Right cardiac atrium (tissue), 5 donors: ENCODE measurements at regions not wholly inside any gene's neighbourhood (a gene's known extent, or its start where the extent isn't known, plus 50 kb on each side); places are given as distances from the start of the nearest gene placed in this dataset.

Experiments
- ATAC-seq, 2 donors: fragments of 200-7000 bp; cut with Tn5 transposase; one replicate each; pipeline versions ENCODE4 v1.8.0 to v1.9.1; 2020; ENCODE audit warnings: moderate library complexity in 2 of 2, mild to moderate bottlenecking in 1 of 2
- DNase-seq, 3 donors: peaks; one replicate each; pipeline ENCODE4 v3.0.0-alpha.2; 2020
- H3K27ac ChIP-seq: one replicate; pipeline ENCODE4 v1.5.1; 2013; ENCODE audit warnings: mild to moderate bottlenecking, low read length, control low read depth, moderate library complexity
- H3K27me3 ChIP-seq: one replicate; pipeline ENCODE4 v1.6.1; 2013; ENCODE audit not compliant: control insufficient read depth, insufficient read depth
- H3K4me1 ChIP-seq: one replicate; pipeline ENCODE4 v1.6.1; 2013; ENCODE audit warnings: low read length; ENCODE audit not compliant: control insufficient read depth, insufficient read depth
- H3K4me3 ChIP-seq: one replicate; pipeline ENCODE4 v1.5.1; 2013; ENCODE audit warnings: low read length, control low read depth
- H3K9me3 ChIP-seq: one replicate; pipeline ENCODE4 v1.6.1; 2013; ENCODE audit warnings: low read length; ENCODE audit not compliant: control insufficient read depth
- WGBS: extraction: QIAGEN DNeasy Blood & Tissue Kit; methylation state at CpG from one replicate; pipeline ENCODE4 v1.1.7; 2013; 5-methylcytosine and 5-hydroxymethylcytosine counted together
- intact Hi-C, 4 donors: fragments of 100-400 bp; cut with DNase I; formaldehyde crosslinking; loops; one replicate each; pipeline versions ENCODE4 v1.11.0 to v1.14.0; 2022 to 2023
- donor health status: healthy with polysubstance abuse.
- donor health status: DM: no; HTN: yes; CAD: no.
- donor health status: DM: no; HTN: no; CAD: no.
- donor health status: DM: no; HTN: yes; CAD: no; lungs with severe emphysema.
- donor health status: DM: yes; HTN: yes; CAD: no.

- Histone ChIP-seq H3K4me3 (no peak overlapping the region), H3K4me1 (no peaks in the 10 kb centered on the region), H3K27me3 (no peaks in the 10 kb centered on the region), H3K27ac (no peak overlapping the region), H3K9me3 (no peaks in the 10 kb centered on the region)
- DNase-seq, result no peak
- 56% methylated on average over 2 of the region's 2 CpGs for WGBS
- intact Hi-C loops, result no loop called here
- ATAC-seq, result no peak
Observed at GRCh38 chr16:52099382-52099781, 447.6 kb downstream of the TOX3 start.

DNA sequence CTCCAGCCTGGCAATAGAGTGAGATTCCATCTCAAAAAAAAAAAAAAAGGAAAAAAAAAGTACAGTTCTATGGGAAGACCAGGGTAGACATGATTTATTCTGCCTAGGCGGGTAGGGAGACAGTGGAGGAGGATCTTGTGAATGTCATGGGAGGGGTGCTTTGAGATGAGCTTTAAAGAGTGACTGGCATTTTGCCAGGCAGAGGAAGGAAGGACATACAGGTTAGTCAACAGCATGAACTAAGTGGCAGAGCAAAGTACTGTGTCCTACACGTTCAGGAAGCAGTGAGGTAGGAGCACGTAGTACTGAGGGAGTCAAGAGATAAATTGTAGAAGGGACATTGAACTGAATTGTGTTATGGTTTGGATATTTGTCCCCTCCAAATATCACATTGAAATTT is 451.5 kb downstream of the TOX3 start:
- no peak for ATAC-seq
- Histone ChIP-seq H3K4me3 (no peak overlapping the region), H3K9me3 (no peaks in the 10 kb centered on the region), H3K27me3 (no peaks in the 10 kb centered on the region), H3K4me1 (no peaks in the 10 kb centered on the region), H3K27ac (no peak overlapping the region)
- DNase-seq, result no peak
- WGBS, result 65% methylated on average over 3 of the region's 3 CpGs
- intact Hi-C loops, result no loop called here

- Histone ChIP-seq H3K4me1 (no peaks in the 10 kb centered on the region), H3K4me3 (no peak overlapping the region), H3K27ac (no peak overlapping the region), H3K9me3 (no peaks in the 10 kb centered on the region), H3K27me3 (no peaks in the 10 kb centered on the region)
- ATAC-seq (no peak), DNase-seq (no peak)
- intact Hi-C loops, result no loop called here
- WGBS, result 78% methylated on average over 3 of the region's 3 CpGs
Observed at GRCh38 chr16:52092126-52092525, 454.8 kb downstream of the TOX3 start.

- DNase-seq (no peak), ATAC-seq (no peak)
- no peaks in the 10 kb centered on the region for H3K27me3 ChIP-seq
- no peaks in the 10 kb centered on the region for H3K4me1 ChIP-seq
- no peaks in the 10 kb centered on the region for H3K9me3 ChIP-seq
- H3K27ac ChIP-seq, result no peak overlapping the region
- intact Hi-C loops, result no loop called here
- H3K4me3 ChIP-seq, result no peak overlapping the region
Observed at GRCh38 chr16:52090080-52090479, 456.9 kb downstream of the TOX3 start.

GRCh38 chr16:52089476-52089875 is 457.5 kb downstream of the TOX3 start:
- intact Hi-C loops, result no loop called here
- no peaks in the 10 kb centered on the region for H3K27me3 ChIP-seq
- WGBS, result 81% methylated on average over 1 of the region's 1 CpG
- H3K9me3 ChIP-seq, result no peaks in the 10 kb centered on the region
- no peak overlapping the region for H3K27ac ChIP-seq
- ATAC-seq (no peak), DNase-seq (no peak)
- H3K4me3 ChIP-seq, result no peak overlapping the region
- no peaks in the 10 kb centered on the region for H3K4me1 ChIP-seq

DNA sequence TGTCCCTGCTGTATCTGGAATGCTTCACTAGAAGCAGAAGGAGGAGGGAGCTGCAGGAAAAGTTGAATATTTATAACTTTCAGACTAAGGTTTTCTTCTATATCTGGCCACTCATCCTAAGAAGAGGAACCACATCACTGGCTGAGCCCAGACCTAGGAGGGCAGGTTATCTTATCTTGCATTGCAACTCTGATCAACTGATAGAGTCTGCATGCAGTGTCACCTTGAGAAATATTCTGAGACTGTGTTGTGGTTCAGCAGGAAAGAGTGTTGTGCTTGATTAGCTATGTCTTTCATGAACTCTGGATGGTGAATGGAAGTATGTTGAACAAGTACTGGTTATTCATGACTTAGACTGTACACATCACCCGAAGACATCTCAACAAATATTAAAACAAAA is 460.0 kb downstream of the TOX3 start:
- ATAC-seq, result no peak
- DNase-seq, result no peak
- no peak overlapping the region for H3K27ac ChIP-seq
- no peaks in the 10 kb centered on the region for H3K4me1 ChIP-seq
- H3K4me3 ChIP-seq, result no peak overlapping the region
- H3K9me3 ChIP-seq, result no peaks in the 10 kb centered on the region
- WGBS, result 82% methylated on average over 1 of the region's 1 CpG
- no peaks in the 10 kb centered on the region for H3K27me3 ChIP-seq
- intact Hi-C loops, result no loop called here

DNA sequence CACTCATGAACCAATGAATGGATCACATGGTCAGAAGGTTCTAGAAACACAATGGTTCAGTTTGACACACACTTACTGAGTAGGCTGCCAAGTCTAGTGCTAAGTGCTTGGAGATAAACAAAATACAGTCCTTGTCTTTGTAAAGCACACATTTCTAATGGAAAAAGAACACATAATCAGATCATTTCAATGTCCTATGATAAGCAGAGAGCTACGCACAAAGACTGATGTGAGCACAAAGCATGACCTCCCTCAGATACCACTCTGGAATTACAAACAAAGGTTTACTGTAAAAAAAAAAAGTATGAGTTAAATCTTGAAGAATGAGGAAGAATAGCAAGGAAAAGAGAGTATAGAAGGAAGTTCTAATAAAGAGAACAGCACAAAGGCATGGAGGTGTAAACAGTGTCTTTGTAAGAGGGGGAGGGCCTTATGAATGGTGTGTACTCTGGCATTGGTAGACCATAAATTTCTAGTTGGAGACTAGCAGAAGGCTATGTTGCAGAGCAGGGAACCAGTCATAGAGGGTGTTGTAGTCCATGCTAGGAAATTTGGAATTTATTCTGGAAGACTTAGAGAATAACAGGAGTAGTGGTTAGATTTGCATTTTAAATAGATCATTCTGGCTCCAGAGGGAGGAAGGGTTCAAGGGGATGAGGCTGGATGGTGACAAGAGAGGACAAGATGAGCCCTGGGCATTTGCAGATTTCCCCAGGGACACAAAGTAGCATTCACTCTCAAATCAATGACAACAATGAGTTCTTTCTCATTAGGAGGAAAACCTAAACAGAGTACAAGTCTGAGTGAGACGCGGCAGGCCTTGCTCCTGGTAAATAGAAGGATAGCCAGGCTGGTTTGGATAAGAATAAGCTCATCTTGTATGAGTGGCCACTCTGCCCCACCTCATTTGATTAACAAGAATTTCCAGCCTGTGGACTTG is 468.0 kb downstream of the TOX3 start:
- no peak for ATAC-seq
- H3K27ac ChIP-seq, result no peak overlapping the region
- WGBS, result 73% methylated on average over 3 of the region's 3 CpGs
- H3K4me1 ChIP-seq, result no peaks in the 10 kb centered on the region
- intact Hi-C loops, result no loop called here
- no peaks in the 10 kb centered on the region for H3K9me3 ChIP-seq
- DNase-seq, result no peak
- no peak overlapping the region for H3K4me3 ChIP-seq
- no peaks in the 10 kb centered on the region for H3K27me3 ChIP-seq

DNA sequence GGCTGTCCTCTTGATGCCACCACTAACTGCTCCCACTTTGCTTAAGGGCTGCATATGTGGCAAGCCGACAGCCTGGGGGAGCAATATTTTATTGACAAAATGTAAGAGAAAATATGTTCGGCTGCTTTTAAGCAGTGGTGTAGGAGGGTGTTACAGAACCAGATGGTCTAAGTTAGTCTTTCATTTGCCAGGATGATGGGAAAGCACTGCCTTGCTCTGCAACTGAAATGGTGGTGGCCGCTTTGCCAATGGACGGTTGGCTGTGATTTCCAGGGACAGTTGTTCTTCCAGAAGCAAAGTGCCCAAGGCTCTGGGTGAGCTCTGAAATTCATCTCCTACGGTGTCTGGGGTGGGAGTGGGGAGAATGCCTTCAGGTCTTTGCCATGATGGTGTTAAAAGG is 469.3 kb downstream of the TOX3 start:
- DNase-seq (no peak), ATAC-seq (no peak)
- Histone ChIP-seq H3K4me1 (no peaks in the 10 kb centered on the region), H3K27me3 (no peaks in the 10 kb centered on the region), H3K9me3 (no peaks in the 10 kb centered on the region), H3K4me3 (no peak overlapping the region), H3K27ac (no peak overlapping the region)
- 85% methylated on average over 5 of the region's 5 CpGs for WGBS
- intact Hi-C loops, result no loop called here

GRCh38 chr16:52076801-52077201 is 470.1 kb downstream of the TOX3 start:
- no peaks in the 10 kb centered on the region for H3K9me3 ChIP-seq
- no peak overlapping the region for H3K4me3 ChIP-seq
- no peak for DNase-seq
- no peaks in the 10 kb centered on the region for H3K27me3 ChIP-seq
- no peaks in the 10 kb centered on the region for H3K4me1 ChIP-seq
- ATAC-seq, result no peak
- intact Hi-C loops, result no loop called here
- WGBS, result 74% methylated on average over 3 of the region's 3 CpGs
- no peak overlapping the region for H3K27ac ChIP-seq

DNA sequence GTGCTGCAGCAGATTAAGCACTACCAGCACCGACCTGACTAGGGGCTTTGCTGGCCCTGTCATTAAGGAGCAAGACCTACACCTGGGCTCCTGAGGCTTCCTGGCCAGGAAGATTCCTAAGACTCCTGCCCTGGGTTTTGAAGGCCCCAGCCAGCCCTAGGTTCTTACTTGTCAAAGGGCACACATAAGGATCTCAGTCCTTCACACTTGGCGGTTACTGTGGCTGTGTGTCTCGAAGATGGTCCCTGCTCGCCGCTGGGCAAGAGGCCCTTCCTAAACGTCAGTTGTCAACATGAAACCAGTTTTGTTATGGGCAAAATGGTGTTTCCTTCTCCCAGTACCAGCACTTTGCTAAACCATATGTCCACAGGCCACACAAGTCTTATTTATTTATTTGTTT is 470.6 kb downstream of the TOX3 start:
- DNase-seq (no peak), ATAC-seq (no peak)
- intact Hi-C loops, result no loop called here
- WGBS, result 86% methylated on average over 6 of the region's 6 CpGs
- no peak overlapping the region for H3K27ac ChIP-seq
- no peak overlapping the region for H3K4me3 ChIP-seq
- no peaks in the 10 kb centered on the region for H3K4me1 ChIP-seq
- H3K9me3 ChIP-seq, result no peaks in the 10 kb centered on the region
- H3K27me3 ChIP-seq, result no peaks in the 10 kb centered on the region

- intact Hi-C loops, result loop anchor here in 1 of 4 donors (5.0 kb wide), 1 partner anchor 838 kb away; no protein-coding TSS in a partner anchor
- H3K4me3 ChIP-seq, result no peak overlapping the region
- no peaks in the 10 kb centered on the region for H3K9me3 ChIP-seq
- no peak overlapping the region for H3K27ac ChIP-seq
- 86% methylated on average over 3 of the region's 3 CpGs for WGBS
- no peaks in the 10 kb centered on the region for H3K4me1 ChIP-seq
- DNase-seq, result no peak
- no peaks in the 10 kb centered on the region for H3K27me3 ChIP-seq
- ATAC-seq, result no peak
Observed at GRCh38 chr16:52074133-52074532, 472.8 kb downstream of the TOX3 start.
